D341Med (cell line): ENCODE measurements at regions not wholly inside any gene's neighbourhood (a gene's known extent, or its start where the extent isn't known, plus 50 kb on each side); places are given as distances from the start of the nearest gene placed in this dataset.
"Not testable (repeated sequence)": the region's sequence is repeated elsewhere in the genome, so short reads cannot be mapped to it uniquely, and the experiment has no call there.

Source experiments
- DNase-seq: peaks from one replicate; pipeline ENCODE4 v3.0.0; 2012; ENCODE audit warnings: low spot score

DNA sequence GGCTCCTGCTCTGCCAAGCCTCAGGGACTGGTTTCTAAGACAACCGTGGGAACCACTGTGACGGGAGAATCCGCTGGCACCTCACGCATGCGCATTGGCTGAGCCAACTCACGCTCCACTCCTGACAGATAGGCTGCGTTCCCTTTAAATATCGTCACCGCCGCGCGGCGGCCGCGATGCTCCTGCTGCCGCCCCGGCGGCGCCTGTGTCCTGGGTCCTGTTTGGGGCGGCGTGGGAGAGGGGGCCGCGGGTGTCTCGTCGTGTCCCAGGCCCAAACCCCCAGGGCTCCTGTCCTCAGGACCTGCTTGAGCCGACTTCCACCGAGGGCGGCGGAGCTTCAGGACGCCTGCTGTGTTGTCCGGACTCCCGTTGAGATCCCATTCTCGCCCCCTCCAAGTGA is 684.8 kb upstream of the TPTE start:
- DNase-seq, result not testable (repeated sequence)

DNA sequence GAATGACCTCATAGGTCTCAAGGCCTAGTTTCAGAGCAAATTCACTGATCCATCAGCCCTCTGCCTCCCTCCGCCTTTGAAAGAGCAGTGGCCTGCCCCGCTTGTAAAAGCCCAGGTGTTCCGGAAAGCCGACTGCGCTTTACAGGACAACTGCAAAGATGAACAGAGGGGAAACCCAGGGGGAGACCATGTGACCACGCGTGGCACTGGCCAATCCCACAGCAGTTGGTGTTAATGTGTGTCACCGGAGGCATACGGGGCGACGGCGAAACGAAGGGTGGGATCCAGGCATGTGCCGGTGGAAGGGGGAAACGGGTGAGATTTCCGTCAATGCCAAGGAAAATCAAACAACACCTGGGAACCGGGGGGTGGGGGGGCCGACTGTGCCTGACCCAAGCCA is 684.4 kb upstream of the TPTE start:
- DNase-seq, result not testable (repeated sequence)

- DNase-seq, result not testable (repeated sequence)
Observed at GRCh38 chr21:9837526-9837925, 683.9 kb upstream of the TPTE start.

- no peak for DNase-seq
Observed at GRCh38 chr21:9837946-9838737, 683.2 kb upstream of the TPTE start.

GRCh38 chr21:9838738-9839642 is 682.4 kb upstream of the TPTE start:
- peak; percentile 35 for DNase-seq

DNA sequence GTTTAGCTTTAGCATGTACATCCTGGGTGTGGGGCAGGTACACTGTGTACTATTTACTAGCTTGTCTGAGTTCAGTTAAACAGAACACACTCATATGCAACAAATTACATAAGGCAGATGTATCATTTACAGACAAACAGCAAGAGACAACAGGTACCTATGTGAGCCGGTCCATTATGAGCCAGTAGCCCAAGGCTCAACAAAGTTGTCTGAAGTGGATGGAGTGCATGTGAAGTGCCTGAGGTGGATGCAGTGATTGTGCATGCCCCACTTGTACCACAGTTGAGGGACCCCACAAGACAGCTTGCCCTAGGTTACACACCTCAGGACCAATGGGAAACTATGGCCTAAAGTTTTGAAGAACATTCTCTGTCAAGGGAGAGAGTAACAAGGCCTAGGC is 677.3 kb upstream of the TPTE start:
- DNase-seq, result not testable (repeated sequence)

- not testable (repeated sequence) for DNase-seq
Observed at GRCh38 chr21:9847511-9847910, 673.9 kb upstream of the TPTE start.

- not testable (repeated sequence) for DNase-seq
Observed at GRCh38 chr21:9851166-9851565, 670.2 kb upstream of the TPTE start.

DNA sequence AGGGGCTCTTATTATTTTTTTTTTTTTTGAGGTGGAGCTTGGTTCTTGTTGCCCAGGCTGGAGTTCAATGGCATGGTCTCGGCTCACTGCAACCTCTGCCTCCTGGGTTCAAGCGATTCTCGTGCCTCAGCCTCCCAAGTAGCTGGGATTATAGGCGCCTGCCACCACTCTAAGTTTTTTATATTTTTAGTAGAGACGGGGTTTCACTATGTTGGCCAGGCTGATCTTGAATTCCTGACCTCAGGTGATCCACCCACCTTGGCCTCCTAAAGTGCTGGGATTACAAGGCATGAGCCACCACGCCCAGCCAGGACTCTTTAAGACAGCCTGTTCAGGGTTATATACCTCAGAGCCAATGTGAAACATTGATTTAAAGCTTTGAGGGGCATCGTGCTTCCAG is 669.7 kb upstream of the TPTE start:
- not testable (repeated sequence) for DNase-seq

DNA sequence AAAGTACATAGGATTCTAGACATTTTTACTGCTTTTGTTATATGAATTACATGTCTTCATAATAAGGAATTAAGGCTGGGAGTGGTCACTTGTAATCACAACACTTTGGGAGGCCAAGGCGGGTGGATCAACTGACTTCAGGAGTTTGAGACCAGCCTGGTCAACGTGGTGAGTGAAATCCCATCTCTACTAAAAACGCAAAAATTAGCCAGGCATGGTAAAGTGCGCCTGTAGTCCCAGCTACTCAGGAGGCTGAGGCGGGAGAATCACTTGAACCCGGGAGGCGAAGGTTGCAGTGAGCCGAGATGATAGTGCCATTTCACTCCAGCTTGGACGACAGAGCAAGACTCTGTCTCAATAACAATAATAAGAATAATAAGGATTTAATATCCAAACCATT is 663.8 kb upstream of the TPTE start:
- not testable (repeated sequence) for DNase-seq

- DNase-seq, result not testable (repeated sequence)
Observed at GRCh38 chr21:9859865-9860264, 661.5 kb upstream of the TPTE start.

- not testable (repeated sequence) for DNase-seq
Observed at GRCh38 chr21:9862456-9862855, 658.9 kb upstream of the TPTE start.

- DNase-seq, result not testable (repeated sequence)
Observed at GRCh38 chr21:9867815-9868214, 653.6 kb upstream of the TPTE start.

DNA sequence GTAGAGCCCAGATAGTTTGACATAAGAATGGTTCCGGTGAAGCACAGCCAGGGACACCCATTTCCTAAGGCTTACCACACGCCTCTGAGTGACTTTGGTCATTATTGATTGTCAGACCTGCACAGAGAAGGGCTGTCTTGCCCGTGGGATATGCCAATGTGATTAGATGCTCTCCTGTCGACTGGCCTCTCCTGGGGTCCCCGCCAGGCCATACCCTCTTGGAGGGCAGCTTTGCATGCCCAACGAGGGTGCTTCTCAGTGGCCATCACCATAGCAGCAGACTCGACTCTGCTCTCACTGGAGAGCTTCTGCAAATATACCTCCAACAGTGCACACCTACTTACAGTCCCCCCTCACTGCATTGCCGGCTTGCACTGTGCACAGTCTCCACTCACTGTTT is 648.3 kb upstream of the TPTE start:
- DNase-seq, result not testable (repeated sequence)

DNA sequence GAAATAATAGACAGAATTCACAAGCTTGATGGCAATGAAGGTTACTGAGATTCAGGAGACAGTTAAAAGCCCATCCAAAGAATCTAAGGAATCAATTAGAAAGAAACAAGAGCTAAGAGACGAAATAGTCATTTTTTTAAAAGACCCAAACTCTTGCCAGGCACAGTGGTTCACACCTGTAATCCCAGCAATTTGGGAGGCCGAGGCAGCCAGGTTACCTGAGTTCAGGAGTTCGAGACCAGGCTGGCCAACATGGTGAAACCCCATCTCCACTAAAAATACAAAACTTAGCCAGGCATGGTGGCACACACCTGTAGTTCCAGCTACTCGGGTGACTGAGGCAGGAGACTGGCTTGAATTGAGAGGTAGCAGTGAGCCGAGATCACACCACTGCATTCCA is 647.2 kb upstream of the TPTE start:
- not testable (repeated sequence) for DNase-seq

GRCh38 chr21:9881430-9881829 is 640.0 kb upstream of the TPTE start:
- not testable (repeated sequence) for DNase-seq

GRCh38 chr21:9883047-9883446 is 638.3 kb upstream of the TPTE start:
- DNase-seq, result not testable (repeated sequence)

- not testable (repeated sequence) for DNase-seq
Observed at GRCh38 chr21:9883571-9884282, 637.7 kb upstream of the TPTE start.

DNA sequence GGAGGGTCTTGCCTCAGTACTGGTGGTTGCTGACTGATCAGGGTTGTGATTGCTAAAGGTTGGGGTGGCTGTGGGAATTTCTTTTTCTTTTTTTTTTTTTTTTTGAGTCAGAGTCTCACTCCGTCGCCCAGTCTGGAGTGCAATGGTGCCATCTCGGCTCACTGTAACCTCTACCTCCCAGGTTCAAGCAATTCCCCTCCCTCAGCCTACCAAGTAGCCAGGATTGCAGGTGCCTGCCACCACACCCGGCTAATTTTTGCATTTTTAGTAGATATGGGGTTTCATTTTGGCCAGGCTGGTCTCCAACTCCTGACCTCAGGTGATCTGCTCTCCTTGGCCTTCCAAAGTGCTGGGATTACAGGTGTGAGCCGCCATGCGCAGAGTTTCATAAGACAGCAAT is 632.9 kb upstream of the TPTE start:
- not testable (repeated sequence) for DNase-seq

GRCh38 chr21:9903579-9903978 is 617.8 kb upstream of the TPTE start:
- not testable (repeated sequence) for DNase-seq

DNA sequence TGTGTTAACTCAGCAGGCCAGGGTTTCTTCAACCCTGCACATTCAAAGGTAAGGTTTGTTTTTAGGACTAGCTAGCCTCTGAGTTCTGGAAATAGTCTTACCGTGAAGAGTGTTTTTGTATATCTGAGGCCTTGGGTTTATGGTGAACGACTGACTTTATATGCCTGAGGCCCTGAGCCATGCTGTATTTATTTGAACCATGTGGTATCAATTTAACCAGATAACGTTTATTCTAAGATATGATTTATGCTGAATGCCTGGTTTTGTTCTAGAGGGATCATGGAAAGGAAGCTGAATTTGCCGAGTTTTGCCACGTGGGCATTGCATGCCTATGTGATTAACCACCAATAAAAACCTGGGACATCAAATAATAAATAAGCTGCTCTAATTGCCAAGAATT is 607.2 kb upstream of the TPTE start:
- not testable (repeated sequence) for DNase-seq

- DNase-seq, result not testable (repeated sequence)
Observed at GRCh38 chr21:9919446-9919845, 601.9 kb upstream of the TPTE start.
